GM23338 (cell line): ENCODE measurements at regions not wholly inside any gene's neighbourhood (a gene's known extent, or its start where the extent isn't known, plus 50 kb on each side); places are given as distances from the start of the nearest gene placed in this dataset.

Experiments
- CREB1 ChIP-seq: fragments of 250-450 bp; sonication (Bioruptor Pico); IDR thresholded peaks from 2 replicates; pipeline ENCODE4 v1.5.0; 2020; ENCODE audit warnings: low read depth, mild to moderate bottlenecking, moderate library complexity
- CTCF ChIP-seq, 2 experiments: fragments of 200-600 bp in 1 of 2; sonication (generic) in 1 of 2; conservative IDR thresholded peaks; 2 replicates each; pipeline versions ENCODE4 v1.5.1 to v1.6.1; 2016 to 2017; ENCODE audit warnings: antibody characterized with exemption in 2 of 2, low read depth in 2 of 2, mild to moderate bottlenecking in 2 of 2, moderate library complexity in 1 of 2
- ETS1 ChIP-seq: IDR thresholded peaks from 2 replicates; pipeline ENCODE4 v1.6.1; 2016; ENCODE audit warnings: antibody characterized with exemption
- EZH2 ChIP-seq: fragments of 200-600 bp; sonication (generic); IDR thresholded peaks from one replicate; pipeline ENCODE4 v1.8.0; 2017; ENCODE audit warnings: antibody characterized with exemption, mild to moderate bottlenecking, low read depth; ENCODE audit not compliant: unreplicated experiment
- EZH2phosphoT487 ChIP-seq: fragments of 200-600 bp; sonication (generic); IDR thresholded peaks from one replicate; pipeline ENCODE4 v1.8.1; 2018; ENCODE audit warnings: antibody characterized with exemption; ENCODE audit not compliant: unreplicated experiment
- JUNB ChIP-seq: IDR thresholded peaks from one replicate; pipeline ENCODE4 v1.6.1; 2016; ENCODE audit warnings: antibody characterized with exemption; ENCODE audit not compliant: unreplicated experiment
- NANOG ChIP-seq: IDR thresholded peaks from 2 replicates; pipeline ENCODE4 v1.6.1; 2016; ENCODE audit warnings: antibody characterized with exemption, borderline replicate concordance
- POLR2AphosphoS5 ChIP-seq: IDR thresholded peaks from 2 replicates; pipeline ENCODE4 v1.6.1; 2016; ENCODE audit warnings: antibody characterized with exemption, low read depth
- REST ChIP-seq: IDR thresholded peaks from one replicate; pipeline ENCODE4 v1.6.1; 2018; ENCODE audit warnings: antibody characterized with exemption; ENCODE audit not compliant: unreplicated experiment
- ZNF114 ChIP-seq: fragments of 250-450 bp; sonication (Bioruptor Pico); IDR thresholded peaks from 2 replicates; pipeline ENCODE4 v1.5.0; 2020; ENCODE audit warnings: mild to moderate bottlenecking, moderate library complexity
- ZNF331 ChIP-seq: fragments of 250-450 bp; sonication (Bioruptor Pico); IDR thresholded peaks from 2 replicates; pipeline ENCODE4 v1.5.0; 2020; ENCODE audit warnings: low read depth, mild to moderate bottlenecking, moderate library complexity
- ZNF462 ChIP-seq: fragments of 250-450 bp; sonication (Bioruptor Pico); IDR thresholded peaks from 2 replicates; pipeline ENCODE4 v1.5.0; 2020; ENCODE audit warnings: mild to moderate bottlenecking, moderate library complexity

GRCh38 chr5:6905423-6905822 lies 192.2 kb downstream of the TENT4A start:
- TF ChIP-seq CTCF (conservative IDR thresholded peaks at IDR 0.05; ENCODE audit: low read depth in 2 of 2) (no peak), EZH2 (no peak), POLR2AphosphoS5 (no peak), REST (no peak), CREB1 (CRISPR knock-in tag) (no peak), NANOG (no peak), ZNF114 (CRISPR knock-in tag) (no peak), EZH2phosphoT487 (no peak), ZNF331 (CRISPR knock-in tag) (no peak), JUNB (no peak), ETS1 (no peak), ZNF462 (CRISPR knock-in tag) (no peak)
